VCaP (cell line): ENCODE measurements at regions not wholly inside any gene's neighbourhood (a gene's known extent, or its start where the extent isn't known, plus 50 kb on each side); places are given as distances from the start of the nearest gene placed in this dataset.
A peak's percentile ranks its signal among the peaks of the same experiment; 100 is the strongest.

ENCODE experiments used
- H3K27ac ChIP-seq: fragments of 450-650 bp; 2 replicates; pipeline ENCODE4 v1.5.1; 2017
- TF ChIP-seq, protein P1 (sequence below): fragments of 450-650 bp; conservative IDR thresholded peaks from 2 replicates; pipeline ENCODE4 v1.5.1; 2017; ENCODE audit warnings: mild to moderate bottlenecking, moderate library complexity

- TF ChIP-seq, protein P1, sequence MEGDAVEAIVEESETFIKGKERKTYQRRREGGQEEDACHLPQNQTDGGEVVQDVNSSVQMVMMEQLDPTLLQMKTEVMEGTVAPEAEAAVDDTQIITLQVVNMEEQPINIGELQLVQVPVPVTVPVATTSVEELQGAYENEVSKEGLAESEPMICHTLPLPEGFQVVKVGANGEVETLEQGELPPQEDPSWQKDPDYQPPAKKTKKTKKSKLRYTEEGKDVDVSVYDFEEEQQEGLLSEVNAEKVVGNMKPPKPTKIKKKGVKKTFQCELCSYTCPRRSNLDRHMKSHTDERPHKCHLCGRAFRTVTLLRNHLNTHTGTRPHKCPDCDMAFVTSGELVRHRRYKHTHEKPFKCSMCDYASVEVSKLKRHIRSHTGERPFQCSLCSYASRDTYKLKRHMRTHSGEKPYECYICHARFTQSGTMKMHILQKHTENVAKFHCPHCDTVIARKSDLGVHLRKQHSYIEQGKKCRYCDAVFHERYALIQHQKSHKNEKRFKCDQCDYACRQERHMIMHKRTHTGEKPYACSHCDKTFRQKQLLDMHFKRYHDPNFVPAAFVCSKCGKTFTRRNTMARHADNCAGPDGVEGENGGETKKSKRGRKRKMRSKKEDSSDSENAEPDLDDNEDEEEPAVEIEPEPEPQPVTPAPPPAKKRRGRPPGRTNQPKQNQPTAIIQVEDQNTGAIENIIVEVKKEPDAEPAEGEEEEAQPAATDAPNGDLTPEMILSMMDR = no peak
- H3K27ac ChIP-seq = no peak overlapping the region
Observed at GRCh38 chr11:23988381-23989006, 508.4 kb upstream of the LUZP2 start.

GRCh38 chr11:23990346-23991164, 506.3 kb upstream of the LUZP2 start:
- H3K27ac ChIP-seq = peak overlapping the region; percentile 23; the same call in 1 of the 2 replicates
- TF ChIP-seq, protein P1 = no peak

GRCh38 chr11:23991165-23991539, 505.7 kb upstream of the LUZP2 start:
- TF ChIP-seq, protein P1 = no peak
- H3K27ac ChIP-seq = peak overlapping the region; percentile 23; the same call in 1 of the 2 replicates

- no peak overlapping the region for H3K27ac ChIP-seq
- TF ChIP-seq, protein P1 = no peak
Observed at GRCh38 chr11:23995891-23996290, 501.0 kb upstream of the LUZP2 start.

DNA sequence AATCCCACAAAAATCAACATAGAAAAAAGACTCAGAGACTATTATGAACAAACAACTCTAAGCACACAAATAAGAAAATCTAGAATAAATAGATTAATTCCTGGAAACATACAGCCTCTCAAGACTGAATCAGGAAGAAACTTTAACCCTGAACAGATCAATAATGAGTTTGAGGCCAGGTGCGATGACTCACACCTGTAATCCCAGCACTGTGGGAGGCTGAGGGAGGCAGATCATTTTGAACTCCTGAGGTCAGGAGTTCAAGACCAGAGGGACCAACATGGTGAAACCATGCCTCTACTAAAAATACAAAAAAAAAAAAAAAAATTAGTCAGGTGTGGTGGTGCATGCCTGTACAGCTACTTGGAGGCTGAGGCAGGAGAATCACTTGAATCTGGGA, 499.5 kb upstream of the LUZP2 start:
- TF ChIP-seq, protein P1 = no peak
- no peak overlapping the region for H3K27ac ChIP-seq

GRCh38 chr11:24005202-24005876, 491.5 kb upstream of the LUZP2 start:
- TF ChIP-seq, protein P1 = no peak
- no peak overlapping the region for H3K27ac ChIP-seq

GRCh38 chr11:24043842-24044241, 453.0 kb upstream of the LUZP2 start:
- H3K27ac ChIP-seq = no peak overlapping the region
- TF ChIP-seq, protein P1 = no peak
